Esophagus muscularis mucosa (tissue), 3 donors: ENCODE measurements at regions not wholly inside any gene's neighbourhood (a gene's known extent, or its start where the extent isn't known, plus 50 kb on each side); places are given as distances from the start of the nearest gene placed in this dataset.

Experiments
- CTCF ChIP-seq, 3 experiments: fragments of 200-600 bp in 2 of 3; fragments of 450-650 bp in 1 of 3; sonication (generic) in 2 of 3; IDR thresholded peaks; one replicate each; pipeline ENCODE4 v1.5.1; 2017 to 2019; ENCODE audit warnings: antibody characterized with exemption in 3 of 3, mild to moderate bottlenecking in 2 of 3, moderate library complexity in 1 of 3
- POLR2A ChIP-seq: fragments of 450-650 bp; IDR thresholded peaks from one replicate; pipeline ENCODE4 v1.6.1; 2017; ENCODE audit warnings: antibody characterized with exemption, moderate library complexity, mild to moderate bottlenecking, low read depth
- POLR2AphosphoS5 ChIP-seq, 2 donors: sonication (generic); formaldehyde crosslinking; IDR thresholded peaks; one replicate each; pipeline ENCODE4 v1.6.1; 2017; ENCODE audit warnings: antibody characterized with exemption in 2 of 2

- TF ChIP-seq CTCF (IDR thresholded peaks at IDR 0.05) (no peak), POLR2AphosphoS5 (IDR thresholded peaks at IDR 0.05) (no peak), POLR2A (no peak)
Measured at GRCh38 chr14:81802341-81802740, 268.7 kb upstream of the SEL1L start.
